ENCODE measurements at regions not wholly inside any gene's neighbourhood (a gene's known extent, or its start where the extent isn't known, plus 50 kb on each side); places are given as distances from the start of the nearest gene placed in this dataset.

- no peak overlapping the region for H3K4me3 ChIP-seq (ENCODE audit: severe bottlenecking)
- H3K36me3 ChIP-seq (ENCODE audit: low read depth): no peaks in the 10 kb centered on the region
- no peaks in the 10 kb centered on the region for H3K9me3 ChIP-seq (ENCODE audit: severe bottlenecking)
- peaks cover 35% of the 10 kb centered on the region for H3K27me3 ChIP-seq (ENCODE audit: insufficient read depth, poor library complexity, severe bottlenecking)
- H3K4me1 ChIP-seq (ENCODE audit: insufficient read depth, poor library complexity, severe bottlenecking): no peaks in the 10 kb centered on the region
- DNase-seq (ENCODE audit: low spot score) (no peak), ATAC-seq (ENCODE audit: low read depth) (no peak)
- H3K27ac ChIP-seq (ENCODE audit: poor library complexity, severe bottlenecking): no peak overlapping the region
- TF ChIP-seq CTCF (IDR thresholded peaks at IDR 0.05; ENCODE audit: poor library complexity, severe bottlenecking): no peak
These were observed 122.6 kb upstream of the PIEZO2 start for GRCh38 chr18:11271954-11272353.

- peaks cover 39% of the 10 kb centered on the region for H3K27me3 ChIP-seq (ENCODE audit: insufficient read depth, poor library complexity, severe bottlenecking)
- TF ChIP-seq CTCF (IDR thresholded peaks at IDR 0.05; ENCODE audit: poor library complexity, severe bottlenecking): no peak
- H3K4me3 ChIP-seq (ENCODE audit: severe bottlenecking): no peak overlapping the region
- H3K9me3 ChIP-seq (ENCODE audit: severe bottlenecking): no peaks in the 10 kb centered on the region
- DNase-seq (ENCODE audit: low spot score): no peak
- H3K4me1 ChIP-seq (ENCODE audit: insufficient read depth, poor library complexity, severe bottlenecking): no peaks in the 10 kb centered on the region
- H3K36me3 ChIP-seq (ENCODE audit: low read depth): no peaks in the 10 kb centered on the region
- ATAC-seq (ENCODE audit: low read depth): no peak
- H3K27ac ChIP-seq (ENCODE audit: poor library complexity, severe bottlenecking): no peak overlapping the region
These were observed 119.9 kb upstream of the PIEZO2 start for GRCh38 chr18:11269257-11269656.

GRCh38 chr18:11268741-11269233, 119.4 kb upstream of the PIEZO2 start:
- Histone ChIP-seq H3K4me3 (ENCODE audit: severe bottlenecking) (no peak overlapping the region), H3K27me3 (ENCODE audit: insufficient read depth, poor library complexity, severe bottlenecking) (peaks cover 39% of the 10 kb centered on the region), H3K27ac (ENCODE audit: poor library complexity, severe bottlenecking) (no peak overlapping the region), H3K4me1 (ENCODE audit: insufficient read depth, poor library complexity, severe bottlenecking) (no peaks in the 10 kb centered on the region), H3K36me3 (ENCODE audit: low read depth) (no peaks in the 10 kb centered on the region), H3K9me3 (ENCODE audit: severe bottlenecking) (peaks cover under 1% of the 10 kb centered on the region)
- no peak for DNase-seq (ENCODE audit: low spot score)
- no peak for TF ChIP-seq CTCF (IDR thresholded peaks at IDR 0.05; ENCODE audit: poor library complexity, severe bottlenecking)
- no peak for ATAC-seq (ENCODE audit: low read depth)

- H3K27me3 ChIP-seq (ENCODE audit: insufficient read depth, poor library complexity, severe bottlenecking): peaks cover 39% of the 10 kb centered on the region
- DNase-seq (ENCODE audit: low spot score) (no peak), ATAC-seq (ENCODE audit: low read depth) (no peak)
- no peak overlapping the region for H3K4me3 ChIP-seq (ENCODE audit: severe bottlenecking)
- H3K27ac ChIP-seq (ENCODE audit: poor library complexity, severe bottlenecking): no peak overlapping the region
- no peaks in the 10 kb centered on the region for H3K4me1 ChIP-seq (ENCODE audit: insufficient read depth, poor library complexity, severe bottlenecking)
- H3K9me3 ChIP-seq (ENCODE audit: severe bottlenecking): peaks cover 6% of the 10 kb centered on the region
- TF ChIP-seq CTCF (IDR thresholded peaks at IDR 0.05; ENCODE audit: poor library complexity, severe bottlenecking): no peak
- H3K36me3 ChIP-seq (ENCODE audit: low read depth): no peaks in the 10 kb centered on the region
These were observed 118.8 kb upstream of the PIEZO2 start for GRCh38 chr18:11268153-11268552.

- Histone ChIP-seq H3K4me1 (ENCODE audit: insufficient read depth, poor library complexity, severe bottlenecking) (no peaks in the 10 kb centered on the region), H3K27ac (ENCODE audit: poor library complexity, severe bottlenecking) (no peak overlapping the region), H3K4me3 (ENCODE audit: severe bottlenecking) (no peak overlapping the region), H3K27me3 (ENCODE audit: insufficient read depth, poor library complexity, severe bottlenecking) (peaks cover 36% of the 10 kb centered on the region), H3K36me3 (ENCODE audit: low read depth) (no peaks in the 10 kb centered on the region), H3K9me3 (ENCODE audit: severe bottlenecking) (peaks cover 6% of the 10 kb centered on the region)
- DNase-seq (ENCODE audit: low spot score) (no peak), ATAC-seq (ENCODE audit: low read depth) (no peak)
- no peak for TF ChIP-seq CTCF (IDR thresholded peaks at IDR 0.05; ENCODE audit: poor library complexity, severe bottlenecking)
These were observed 117.6 kb upstream of the PIEZO2 start for GRCh38 chr18:11266781-11267480.
